ENCODE measurements at regions not wholly inside any gene's neighbourhood (a gene's known extent, or its start where the extent isn't known, plus 50 kb on each side); places are given as distances from the start of the nearest gene placed in this dataset.

- TF ChIP-seq CTCF (IDR thresholded peaks at IDR 0.05; ENCODE audit: low read depth, low read length) (no peak), POLR2A (IDR thresholded peaks at IDR 0.05; ENCODE audit: extremely low read depth, insufficient read length) (no peak)
These were observed 301.4 kb upstream of the CNTN6 start for GRCh38 chr3:791442-791841.
